HL-60 (cell line): ENCODE measurements at regions not wholly inside any gene's neighbourhood (a gene's known extent, or its start where the extent isn't known, plus 50 kb on each side); places are given as distances from the start of the nearest gene placed in this dataset.

Experiments used
- DNase-seq, 2 experiments: peaks; one replicate each; pipeline ENCODE4 v3.0.0-alpha.2; 2010 to 2020; ENCODE audit warnings: low read depth in 1 of 2, low spot score in 1 of 2
- H3K27ac ChIP-seq: fragments of 250-450 bp; sonication (Bioruptor Pico); replicated peaks from 2 replicates; pipeline ENCODE4 v1.5.1; 2020; ENCODE audit warnings: mild to moderate bottlenecking, moderate library complexity
- H3K27me3 ChIP-seq: fragments of 250-450 bp; sonication (Bioruptor Pico); 2 replicates; pipeline ENCODE4 v1.5.1; 2021; ENCODE audit warnings: mild to moderate bottlenecking, moderate library complexity; ENCODE audit not compliant: insufficient read depth, poor library complexity, severe bottlenecking
- H3K4me3 ChIP-seq: replicated peaks from 2 replicates; pipeline ENCODE4 v1.5.1; 2011; ENCODE audit warnings: mild to moderate bottlenecking, control low read depth, low read length; ENCODE audit not compliant: insufficient read depth
- CTCF ChIP-seq: IDR thresholded peaks from one replicate; pipeline ENCODE4 v1.5.1; 2011; ENCODE audit warnings: low read length, control low read depth, inconsistent platforms; ENCODE audit not compliant: insufficient read depth
- GABPA ChIP-seq: IDR thresholded peaks from 2 replicates; pipeline ENCODE4 v1.6.1; 2012; ENCODE audit warnings: low read depth
- POLR2AphosphoS5 ChIP-seq: IDR thresholded peaks from 2 replicates; pipeline ENCODE4 v1.6.1; 2012; ENCODE audit warnings: low read depth
- REST ChIP-seq: IDR thresholded peaks from 2 replicates; pipeline ENCODE4 v1.6.1; 2012; ENCODE audit warnings: low read depth; ENCODE audit not compliant: insufficient replicate concordance
- SPI1 ChIP-seq: IDR thresholded peaks from 2 replicates; pipeline ENCODE4 v1.6.1; 2012; ENCODE audit warnings: low read depth, mild to moderate bottlenecking, borderline replicate concordance

- no peak for DNase-seq
- Histone ChIP-seq H3K27ac (no peak overlapping the region), H3K27me3 (no peaks in the 10 kb centered on the region), H3K4me3 (no peak overlapping the region)
- TF ChIP-seq GABPA (no peak), REST (no peak), CTCF (no peak), SPI1 (no peak), POLR2AphosphoS5 (no peak)
Measured at GRCh38 chr3:55147406-55147805, 219.5 kb upstream of the LRTM1 start.

GRCh38 chr3:55146216-55146615 is 218.4 kb upstream of the LRTM1 start:
- no peak for DNase-seq

More at GRCh38 chr3:55146216-55146615, 218.4 kb upstream of the LRTM1 start:
- no peak overlapping the region for H3K4me3 ChIP-seq
- H3K27me3 ChIP-seq, result no peaks in the 10 kb centered on the region
- TF ChIP-seq POLR2AphosphoS5 (no peak), GABPA (no peak), REST (no peak), CTCF (no peak), SPI1 (no peak)
- H3K27ac ChIP-seq, result no peak overlapping the region
